ENCODE measurements at regions not wholly inside any gene's neighbourhood (a gene's known extent, or its start where the extent isn't known, plus 50 kb on each side); places are given as distances from the start of the nearest gene placed in this dataset.

DNA sequence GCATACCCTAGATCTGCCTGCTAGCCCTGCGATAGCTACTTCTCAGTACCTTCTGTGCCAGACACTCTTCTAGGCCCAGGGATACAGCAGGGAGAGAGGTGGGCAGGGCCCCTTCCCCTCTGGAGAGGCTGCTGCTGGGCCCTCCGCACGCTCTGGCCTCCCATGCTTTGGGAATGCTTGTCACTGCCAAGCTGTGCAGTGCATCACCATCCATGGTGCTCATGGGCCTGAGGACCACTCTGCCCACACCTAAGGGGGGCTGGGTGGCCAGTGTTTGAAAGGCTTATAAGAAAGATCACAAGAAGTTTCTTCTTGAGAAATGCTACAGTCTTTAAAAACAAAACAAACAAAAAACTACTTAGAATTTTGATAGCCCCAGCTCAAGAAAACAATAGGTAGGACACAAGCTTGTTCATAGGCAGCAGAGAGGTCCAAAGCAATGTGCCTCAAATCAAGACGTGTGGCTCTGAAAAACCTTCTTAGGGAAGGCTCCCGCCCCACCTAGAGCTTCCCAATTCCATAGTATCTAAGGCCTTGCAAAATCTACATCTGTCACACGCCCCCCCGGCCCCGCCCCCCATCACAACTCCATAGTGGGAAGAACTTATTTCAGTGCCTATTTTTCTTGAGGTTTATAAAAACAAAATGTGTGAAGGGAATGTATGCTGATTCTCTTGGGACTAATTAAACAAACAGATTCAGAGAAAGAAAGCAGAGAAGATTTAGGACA, 145.8 kb downstream of the TM9SF2 start:
- TF ChIP-seq POLR2AphosphoS5 (IDR thresholded peaks at IDR 0.05; ENCODE audit: low read depth, low read length) (no peak), TAF1 (IDR thresholded peaks at IDR 0.05; ENCODE audit: low read depth, low read length) (no peak)
